Keratinocyte (primary cell): ENCODE measurements at regions not wholly inside any gene's neighbourhood (a gene's known extent, or its start where the extent isn't known, plus 50 kb on each side); places are given as distances from the start of the nearest gene placed in this dataset.

Source experiments
- DNase-seq: peaks from one replicate; pipeline ENCODE4 v3.0.0-alpha.2; 2011; ENCODE audit warnings: low read depth, missing footprints, low spot score
- FAIRE-seq: peaks from 2 replicates; lab custom pipeline; 2011; peaks lifted over from hg19 to GRCh38; lab: Jason Lieb, UNC
- H2AFZ ChIP-seq: 2 replicates; pipeline ENCODE4 v1.6.0; 2012; ENCODE audit warnings: low read length, control low read depth, inconsistent platforms; ENCODE audit not compliant: control insufficient read depth
- H3K27ac ChIP-seq: 2 replicates; pipeline ENCODE4 v1.5.1; 2011; ENCODE audit warnings: low read length; ENCODE audit not compliant: control insufficient read depth, insufficient read depth
- H3K27me3 ChIP-seq: 3 replicates; pipeline ENCODE4 v1.6.0; 2011; ENCODE audit warnings: low read length; ENCODE audit not compliant: control insufficient read depth, insufficient read depth; ENCODE audit errors: extremely low read depth
- H3K36me3 ChIP-seq, 2 experiments: 2 replicates in 1 of 2; 3 replicates in 1 of 2; pipeline ENCODE4 v1.5.1; 2011; ENCODE audit warnings: low read length in 2 of 2, mild to moderate bottlenecking in 1 of 2; ENCODE audit not compliant: control insufficient read depth in 2 of 2, insufficient read depth in 2 of 2; ENCODE audit errors: extremely low read depth in 1 of 2
- H3K4me1 ChIP-seq: 3 replicates; pipeline ENCODE4 v1.5.1; 2011; ENCODE audit warnings: low read length; ENCODE audit not compliant: control insufficient read depth, insufficient read depth; ENCODE audit errors: extremely low read depth
- H3K4me2 ChIP-seq: 3 replicates; pipeline ENCODE4 v1.6.0; 2011; ENCODE audit warnings: low read depth, low read length; ENCODE audit not compliant: control insufficient read depth, insufficient read depth; ENCODE audit errors: extremely low read depth
- H3K4me3 ChIP-seq, 3 experiments: fragments of 200-600 bp in 1 of 3; sonication (generic) in 1 of 3; 2 replicates in 2 of 3; 3 replicates in 1 of 3; pipeline ENCODE4 v1.5.1; 2011 to 2016; ENCODE audit warnings: low read length in 3 of 3, mild to moderate bottlenecking in 3 of 3, control low read depth in 2 of 3, inconsistent platforms in 1 of 3, low read depth in 1 of 3, mixed read lengths in 1 of 3, mixed run types in 1 of 3, moderate library complexity in 1 of 3; ENCODE audit not compliant: control insufficient read depth in 2 of 3, insufficient read depth in 2 of 3; ENCODE audit errors: extremely low read depth in 1 of 3
- H3K79me2 ChIP-seq: 2 replicates; pipeline ENCODE4 v1.6.0; 2012; ENCODE audit warnings: low read length; ENCODE audit not compliant: control insufficient read depth, insufficient read depth
- H3K9ac ChIP-seq: 3 replicates; pipeline ENCODE4 v1.6.0; 2011; ENCODE audit warnings: low read length; ENCODE audit not compliant: control insufficient read depth, insufficient read depth; ENCODE audit errors: extremely low read depth
- H3K9me1 ChIP-seq: 3 replicates; pipeline ENCODE4 v1.6.0; 2011; ENCODE audit warnings: low read length; ENCODE audit not compliant: control insufficient read depth, insufficient read depth; ENCODE audit errors: extremely low read depth
- H3K9me3 ChIP-seq: 2 replicates; pipeline ENCODE4 v1.5.1; 2012; ENCODE audit warnings: low read depth, low read length; ENCODE audit not compliant: control insufficient read depth
- H4K20me1 ChIP-seq: 3 replicates; pipeline ENCODE4 v1.6.0; 2011; ENCODE audit warnings: low read length; ENCODE audit not compliant: control insufficient read depth, insufficient read depth; ENCODE audit errors: extremely low read depth
- CTCF ChIP-seq, 3 experiments: IDR thresholded peaks in 1 of 3; conservative IDR thresholded peaks in 1 of 3; optimal IDR thresholded peaks in 1 of 3; 2 replicates in 2 of 3; 3 replicates in 1 of 3; pipeline versions ENCODE3 to v1.5.1; 2011; ENCODE audit warnings: low read length in 3 of 3, mild to moderate bottlenecking in 3 of 3, moderate library complexity in 2 of 3, control low read depth in 1 of 3, inconsistent platforms in 1 of 3; ENCODE audit not compliant: insufficient read depth in 2 of 3; ENCODE audit errors: extremely low read depth in 1 of 3
- EZH2 ChIP-seq: IDR thresholded peaks from one replicate; pipeline ENCODE4 v1.6.1; 2012; ENCODE audit warnings: inconsistent platforms, mild to moderate bottlenecking, low read length, moderate library complexity
- dilution Hi-C: fragments of 300-500 bp; cut with MboI; formaldehyde crosslinking; loops from one replicate; pipeline ENCODE4 v1.7.0; 2020; ENCODE audit warnings: low sequenced_read_pairs; ENCODE audit not compliant: extremely low pct_ligation_motif_present

- Histone ChIP-seq H3K9ac (no peak overlapping the region), H3K4me1 (no peaks in the 10 kb centered on the region), H3K9me1 (no peaks in the 10 kb centered on the region), H3K4me2 (no peak overlapping the region), H3K9me3 (no peaks in the 10 kb centered on the region), H2AFZ (no peak overlapping the region), H3K79me2 (no peaks in the 10 kb centered on the region), H3K4me3 (no peak overlapping the region), H3K27ac (no peak overlapping the region), H3K36me3 (no peaks in the 10 kb centered on the region), H4K20me1 (no peaks in the 10 kb centered on the region), H3K27me3 (no peaks in the 10 kb centered on the region)
- TF ChIP-seq CTCF (optimal IDR thresholded peaks at IDR 0.05 in 1 of 3, IDR thresholded peaks at IDR 0.05 in 1 of 3, conservative IDR thresholded peaks at IDR 0.05 in 1 of 3; ENCODE audit: extremely low read depth in 1 of 3, insufficient read depth in 2 of 3, low read length in 3 of 3): no peak
- no peak for TF ChIP-seq EZH2
- dilution Hi-C loops: no loop called here
- DNase-seq: no peak
- FAIRE-seq: no peak
Observed at GRCh38 chr14:38107216-38107631, 100.5 kb upstream of the SSTR1 start.

- Histone ChIP-seq H3K27ac (no peak overlapping the region), H3K79me2 (no peaks in the 10 kb centered on the region), H3K27me3 (no peaks in the 10 kb centered on the region), H3K4me2 (no peak overlapping the region), H3K36me3 (no peaks in the 10 kb centered on the region), H2AFZ (no peak overlapping the region), H4K20me1 (no peaks in the 10 kb centered on the region), H3K9me1 (no peaks in the 10 kb centered on the region), H3K4me1 (no peaks in the 10 kb centered on the region), H3K9ac (no peak overlapping the region), H3K9me3 (no peaks in the 10 kb centered on the region), H3K4me3 (no peak overlapping the region)
- dilution Hi-C loops: no loop called here
- DNase-seq (no peak), FAIRE-seq (no peak)
- no peak for TF ChIP-seq CTCF (optimal IDR thresholded peaks at IDR 0.05 in 1 of 3, IDR thresholded peaks at IDR 0.05 in 1 of 3, conservative IDR thresholded peaks at IDR 0.05 in 1 of 3; ENCODE audit: extremely low read depth in 1 of 3, insufficient read depth in 2 of 3, low read length in 3 of 3)
- TF ChIP-seq EZH2: no peak
Observed at GRCh38 chr14:38108681-38109080, 99.0 kb upstream of the SSTR1 start.
